ENCODE measurements at regions not wholly inside any gene's neighbourhood (a gene's known extent, or its start where the extent isn't known, plus 50 kb on each side); places are given as distances from the start of the nearest gene placed in this dataset.

DNA sequence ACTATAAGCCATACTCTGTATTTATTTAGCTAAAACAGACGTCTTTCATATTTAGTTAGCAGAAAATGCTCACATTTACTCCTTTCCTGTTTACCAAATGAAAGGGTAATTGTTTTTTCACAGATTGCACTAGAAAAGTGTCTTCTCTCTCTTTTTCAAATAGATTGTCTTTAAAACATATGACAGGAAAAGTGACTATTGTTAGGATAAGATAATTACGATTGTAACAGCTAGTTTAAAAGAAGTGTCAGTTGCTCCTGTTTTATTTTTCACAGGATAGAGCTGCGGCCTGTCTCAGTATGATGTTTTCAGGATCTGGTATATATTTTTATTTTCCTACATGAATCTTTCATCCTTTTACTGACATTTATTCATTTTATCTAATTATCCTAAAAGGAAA lies 353.5 kb downstream of the FBXO8 start:
- Histone ChIP-seq H3K4me1 (ENCODE audit: low read depth, poor library complexity, severe bottlenecking) (no peaks in the 10 kb centered on the region), H4K20me1 (ENCODE audit: insufficient read depth) (no peaks in the 10 kb centered on the region), H3K36me3 (ENCODE audit: insufficient read depth) (no peaks in the 10 kb centered on the region), H2AFZ (ENCODE audit: low read depth) (no peak overlapping the region), H3K27me3 (ENCODE audit: insufficient read depth, low read depth) (no peaks in the 10 kb centered on the region), H3K27ac (no peak overlapping the region), H3K4me3 (IDR thresholded peaks at IDR 0.05; ENCODE audit: insufficient read depth, low read depth, low read length) (no peak overlapping the region), H3K4me2 (no peak overlapping the region), H3K9ac (no peak overlapping the region), H3K79me2 (ENCODE audit: insufficient read depth, low read depth) (no peaks in the 10 kb centered on the region)
- TF ChIP-seq, protein P1, sequence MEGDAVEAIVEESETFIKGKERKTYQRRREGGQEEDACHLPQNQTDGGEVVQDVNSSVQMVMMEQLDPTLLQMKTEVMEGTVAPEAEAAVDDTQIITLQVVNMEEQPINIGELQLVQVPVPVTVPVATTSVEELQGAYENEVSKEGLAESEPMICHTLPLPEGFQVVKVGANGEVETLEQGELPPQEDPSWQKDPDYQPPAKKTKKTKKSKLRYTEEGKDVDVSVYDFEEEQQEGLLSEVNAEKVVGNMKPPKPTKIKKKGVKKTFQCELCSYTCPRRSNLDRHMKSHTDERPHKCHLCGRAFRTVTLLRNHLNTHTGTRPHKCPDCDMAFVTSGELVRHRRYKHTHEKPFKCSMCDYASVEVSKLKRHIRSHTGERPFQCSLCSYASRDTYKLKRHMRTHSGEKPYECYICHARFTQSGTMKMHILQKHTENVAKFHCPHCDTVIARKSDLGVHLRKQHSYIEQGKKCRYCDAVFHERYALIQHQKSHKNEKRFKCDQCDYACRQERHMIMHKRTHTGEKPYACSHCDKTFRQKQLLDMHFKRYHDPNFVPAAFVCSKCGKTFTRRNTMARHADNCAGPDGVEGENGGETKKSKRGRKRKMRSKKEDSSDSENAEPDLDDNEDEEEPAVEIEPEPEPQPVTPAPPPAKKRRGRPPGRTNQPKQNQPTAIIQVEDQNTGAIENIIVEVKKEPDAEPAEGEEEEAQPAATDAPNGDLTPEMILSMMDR (conservative IDR thresholded peaks at IDR 0.05; ENCODE audit: low read depth, low read length), result no peak

GRCh38 chr4:173924561-173924960 lies 358.9 kb downstream of the FBXO8 start:
- H3K27ac ChIP-seq, result no peak overlapping the region
- TF ChIP-seq, protein P1 (conservative IDR thresholded peaks at IDR 0.05; ENCODE audit: low read depth, low read length), result no peak
- H3K27me3 ChIP-seq (ENCODE audit: insufficient read depth, low read depth), result no peaks in the 10 kb centered on the region
- H3K4me3 ChIP-seq (IDR thresholded peaks at IDR 0.05; ENCODE audit: insufficient read depth, low read depth, low read length), result no peak overlapping the region
- no peaks in the 10 kb centered on the region for H3K36me3 ChIP-seq (ENCODE audit: insufficient read depth)
- no peaks in the 10 kb centered on the region for H3K79me2 ChIP-seq (ENCODE audit: insufficient read depth, low read depth)
- no peak overlapping the region for H3K4me2 ChIP-seq
- no peak overlapping the region for H3K9ac ChIP-seq
- H4K20me1 ChIP-seq (ENCODE audit: insufficient read depth), result no peaks in the 10 kb centered on the region
- H3K4me1 ChIP-seq (ENCODE audit: low read depth, poor library complexity, severe bottlenecking), result no peaks in the 10 kb centered on the region
- H2AFZ ChIP-seq (ENCODE audit: low read depth), result no peak overlapping the region

DNA sequence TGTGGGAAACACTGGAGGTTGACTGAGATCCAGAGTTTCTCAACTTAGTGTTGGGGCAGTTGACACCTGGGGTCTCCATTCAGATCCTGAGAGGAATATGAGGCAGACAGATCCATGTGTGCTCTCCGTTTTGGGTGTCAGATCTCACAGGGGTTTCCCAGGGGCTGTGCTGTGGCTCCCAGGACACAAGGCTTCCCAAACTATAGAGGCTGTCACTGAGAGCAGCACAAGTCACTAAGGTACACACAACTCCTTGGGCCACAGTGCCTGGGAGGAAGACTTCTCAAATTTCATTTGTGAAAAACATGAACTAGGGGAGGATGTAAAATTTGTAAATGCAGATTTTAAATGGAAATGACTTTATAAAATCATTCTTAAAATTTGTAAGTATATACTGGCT lies 363.6 kb downstream of the FBXO8 start:
- no peak overlapping the region for H3K4me2 ChIP-seq
- no peaks in the 10 kb centered on the region for H3K4me1 ChIP-seq (ENCODE audit: low read depth, poor library complexity, severe bottlenecking)
- H3K27me3 ChIP-seq (ENCODE audit: insufficient read depth, low read depth), result no peaks in the 10 kb centered on the region
- no peaks in the 10 kb centered on the region for H4K20me1 ChIP-seq (ENCODE audit: insufficient read depth)
- no peak overlapping the region for H3K27ac ChIP-seq
- H3K79me2 ChIP-seq (ENCODE audit: insufficient read depth, low read depth), result no peaks in the 10 kb centered on the region
- no peak overlapping the region for H3K4me3 ChIP-seq (IDR thresholded peaks at IDR 0.05; ENCODE audit: insufficient read depth, low read depth, low read length)
- TF ChIP-seq, protein P1 (conservative IDR thresholded peaks at IDR 0.05; ENCODE audit: low read depth, low read length), result no peak
- H3K36me3 ChIP-seq (ENCODE audit: insufficient read depth), result no peaks in the 10 kb centered on the region
- H3K9ac ChIP-seq, result no peak overlapping the region
- no peak overlapping the region; the same call in 1 of the 2 replicates for H2AFZ ChIP-seq (ENCODE audit: low read depth)

GRCh38 chr4:173919196-173919595 lies 364.3 kb downstream of the FBXO8 start:
- Histone ChIP-seq H3K4me2 (no peak overlapping the region), H3K4me1 (ENCODE audit: low read depth, poor library complexity, severe bottlenecking) (no peaks in the 10 kb centered on the region), H3K79me2 (ENCODE audit: insufficient read depth, low read depth) (no peaks in the 10 kb centered on the region), H3K9ac (no peak overlapping the region), H4K20me1 (ENCODE audit: insufficient read depth) (no peaks in the 10 kb centered on the region), H3K36me3 (ENCODE audit: insufficient read depth) (no peaks in the 10 kb centered on the region), H3K27me3 (ENCODE audit: insufficient read depth, low read depth) (no peaks in the 10 kb centered on the region), H2AFZ (ENCODE audit: low read depth) (no peak overlapping the region), H3K27ac (no peak overlapping the region), H3K4me3 (IDR thresholded peaks at IDR 0.05; ENCODE audit: insufficient read depth, low read depth, low read length) (no peak overlapping the region)
- TF ChIP-seq, protein P1 (conservative IDR thresholded peaks at IDR 0.05; ENCODE audit: low read depth, low read length), result no peak
